ENCODE measurements at regions not wholly inside any gene's neighbourhood (a gene's known extent, or its start where the extent isn't known, plus 50 kb on each side); places are given as distances from the start of the nearest gene placed in this dataset.
"Not testable (repeated sequence)": the region's sequence is repeated elsewhere in the genome, so short reads cannot be mapped to it uniquely, and the experiment has no call there.

DNA sequence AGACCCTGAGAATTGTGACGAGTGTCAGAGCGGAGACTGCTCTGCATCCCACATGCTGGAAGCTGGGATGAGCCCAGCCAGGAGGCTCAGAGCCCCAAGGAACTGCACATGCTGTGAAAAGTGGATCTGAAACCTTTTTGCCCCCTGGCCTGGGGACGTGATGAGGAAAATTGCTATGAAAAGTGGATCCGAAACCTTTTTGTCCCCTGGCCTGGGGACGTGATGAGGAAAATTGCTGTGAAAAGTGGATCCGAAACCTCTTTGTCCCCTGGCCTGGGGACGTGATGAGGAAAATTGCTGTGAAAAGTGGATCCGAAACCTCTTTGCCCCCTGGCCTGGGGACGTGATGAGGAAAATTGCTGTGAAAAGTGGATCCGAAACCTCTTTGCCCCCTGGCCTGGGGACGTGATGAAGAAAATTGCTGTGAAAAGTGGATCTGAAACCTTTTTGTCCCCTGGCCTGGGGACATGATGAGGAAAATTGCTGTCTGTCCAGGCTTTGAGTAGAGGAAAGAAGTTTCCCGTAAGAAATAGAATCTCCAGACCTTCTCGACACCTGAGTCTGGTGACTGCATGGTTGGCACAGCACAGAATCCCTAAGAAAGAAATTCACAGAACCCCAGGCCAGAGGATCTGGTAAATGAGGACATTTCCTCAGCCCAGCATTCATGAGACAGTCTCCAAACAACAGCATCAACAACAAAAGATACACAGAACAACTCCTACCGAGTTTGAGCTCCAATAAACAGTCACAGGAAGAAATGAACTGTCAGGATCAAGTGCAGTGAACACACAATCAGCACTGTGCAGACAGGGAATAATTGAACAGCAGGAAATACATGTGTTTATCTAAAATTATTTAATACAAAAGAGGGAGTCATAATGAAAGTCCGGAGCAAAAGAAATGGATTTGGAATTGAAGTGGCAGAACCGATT is 188.8 kb downstream of the LAT start:
- not testable (repeated sequence) for DNase-seq (ENCODE audit: low read depth in 3 of 3, low spot score in 2 of 3)

DNA sequence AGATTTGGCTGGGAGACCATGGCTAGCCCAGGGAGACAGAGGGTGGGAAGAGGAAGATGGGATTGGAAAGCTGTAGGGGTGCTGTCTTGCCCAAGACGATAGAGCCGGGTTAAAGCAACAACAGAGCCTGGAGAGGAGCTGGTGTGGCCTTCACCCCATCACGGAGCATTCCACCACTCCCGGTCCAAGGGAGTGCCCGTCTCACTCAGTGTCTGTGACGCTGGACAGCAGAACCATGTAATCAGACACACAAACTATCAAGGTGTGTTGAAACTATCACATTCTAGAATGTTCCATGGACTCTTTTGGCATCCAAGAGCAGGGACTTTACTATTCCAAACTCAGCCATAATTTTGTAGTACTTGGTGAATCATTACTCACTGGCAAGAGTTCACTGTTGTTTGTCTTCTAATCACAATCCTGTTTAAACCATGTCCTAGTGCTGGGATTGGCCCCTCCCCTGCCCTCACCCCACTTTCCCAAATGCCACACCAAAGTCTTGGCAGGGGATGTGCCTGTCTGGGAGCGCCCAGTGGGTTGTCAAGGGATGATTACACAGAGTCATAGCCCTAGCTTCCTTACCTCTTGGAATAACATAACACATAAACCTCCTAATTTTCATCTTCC is 187.4 kb downstream of the LAT start:
- not testable (repeated sequence) for DNase-seq (ENCODE audit: low read depth in 3 of 3, low spot score in 2 of 3)

DNA sequence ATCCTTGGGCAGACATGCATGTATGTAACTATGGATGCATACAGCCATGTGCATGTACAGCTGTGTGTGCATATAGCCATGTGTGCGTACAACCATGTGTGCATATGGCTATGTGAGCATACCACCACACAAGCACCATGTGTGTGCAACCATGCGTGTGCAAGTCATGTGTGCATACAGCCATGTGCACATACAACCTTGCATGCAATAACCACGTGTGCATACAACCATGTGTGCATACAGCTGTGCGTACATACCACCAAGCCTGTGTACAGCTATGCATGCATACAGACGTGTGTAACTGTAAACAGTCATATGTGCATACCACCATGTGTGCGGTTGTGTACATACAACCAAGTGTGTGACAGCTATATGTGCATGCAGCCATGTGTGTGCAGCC is 186.4 kb downstream of the LAT start:
- DNase-seq (ENCODE audit: low read depth in 3 of 3, low spot score in 2 of 3): not testable (repeated sequence)

DNA sequence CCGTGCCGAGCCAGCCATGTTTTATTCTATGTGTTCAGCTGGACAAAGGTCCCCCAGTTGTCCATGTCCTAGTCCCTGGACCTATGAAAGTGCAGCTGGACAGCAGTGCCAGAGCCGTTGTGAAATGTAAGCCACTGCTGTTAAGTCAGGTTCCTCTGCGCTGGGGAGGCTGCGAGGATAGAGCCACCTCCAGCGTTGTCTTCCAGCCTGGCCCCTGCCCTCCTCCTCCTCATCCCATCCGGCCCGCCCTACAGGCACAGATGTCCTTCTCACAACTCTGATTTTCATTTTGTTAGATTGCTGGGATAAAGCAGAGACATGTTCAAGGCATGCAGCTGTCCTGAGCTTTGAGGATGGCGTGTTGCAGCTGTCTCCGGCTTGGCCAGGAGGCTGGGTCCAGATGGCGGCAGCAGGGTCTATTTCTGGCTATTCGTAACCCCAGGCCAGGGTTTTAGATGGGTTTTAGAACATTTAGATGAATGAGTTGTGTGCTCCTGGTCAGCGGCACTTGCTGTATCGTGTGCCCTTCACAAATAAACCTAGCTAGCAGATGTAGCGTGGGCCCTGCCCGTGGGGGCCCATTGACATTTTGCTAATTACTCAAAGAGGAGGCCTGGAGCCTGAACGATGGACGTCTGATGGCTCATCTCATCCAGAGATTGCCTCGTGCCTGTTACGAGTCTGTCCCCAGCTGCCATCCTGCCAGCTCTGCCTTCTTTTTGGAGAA is 185.7 kb downstream of the LAT start:
- not testable (repeated sequence) for DNase-seq (ENCODE audit: low read depth in 3 of 3, low spot score in 2 of 3)

DNA sequence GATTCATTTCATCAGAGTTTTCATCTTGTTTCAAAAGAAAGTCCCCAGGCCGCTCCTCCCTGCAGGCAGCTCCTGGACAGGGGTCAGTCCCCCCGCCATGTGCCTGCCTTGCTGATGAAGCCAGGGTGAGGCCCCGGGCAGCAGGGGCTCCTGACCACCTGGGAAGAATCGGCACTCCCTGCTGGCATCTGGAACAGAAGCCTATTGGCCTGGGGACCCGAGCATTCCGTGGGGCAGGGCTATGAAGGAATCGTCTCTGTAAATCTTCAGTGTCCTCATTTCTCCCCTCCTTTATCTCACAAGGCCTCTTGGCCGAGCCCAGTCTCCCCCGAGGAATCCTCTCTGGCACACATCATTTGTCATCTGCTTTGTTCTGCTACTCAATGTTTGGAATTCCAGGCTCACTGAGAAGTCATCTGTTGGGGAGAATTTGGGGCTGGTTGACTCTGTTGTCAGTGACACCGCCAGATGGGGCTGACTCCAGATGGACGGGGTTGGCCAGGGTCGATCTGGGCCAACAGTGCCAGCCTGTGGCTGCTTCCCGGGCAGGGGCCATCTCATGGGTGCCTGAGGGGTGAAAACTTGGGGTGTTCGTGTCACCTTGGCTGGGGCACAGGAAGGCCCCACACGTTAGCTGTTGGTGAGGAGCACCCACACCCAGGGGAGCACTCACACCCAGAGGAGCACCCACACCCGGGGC is 184.6 kb downstream of the LAT start:
- DNase-seq (ENCODE audit: low read depth in 3 of 3, low spot score in 2 of 3): not testable (repeated sequence)

DNA sequence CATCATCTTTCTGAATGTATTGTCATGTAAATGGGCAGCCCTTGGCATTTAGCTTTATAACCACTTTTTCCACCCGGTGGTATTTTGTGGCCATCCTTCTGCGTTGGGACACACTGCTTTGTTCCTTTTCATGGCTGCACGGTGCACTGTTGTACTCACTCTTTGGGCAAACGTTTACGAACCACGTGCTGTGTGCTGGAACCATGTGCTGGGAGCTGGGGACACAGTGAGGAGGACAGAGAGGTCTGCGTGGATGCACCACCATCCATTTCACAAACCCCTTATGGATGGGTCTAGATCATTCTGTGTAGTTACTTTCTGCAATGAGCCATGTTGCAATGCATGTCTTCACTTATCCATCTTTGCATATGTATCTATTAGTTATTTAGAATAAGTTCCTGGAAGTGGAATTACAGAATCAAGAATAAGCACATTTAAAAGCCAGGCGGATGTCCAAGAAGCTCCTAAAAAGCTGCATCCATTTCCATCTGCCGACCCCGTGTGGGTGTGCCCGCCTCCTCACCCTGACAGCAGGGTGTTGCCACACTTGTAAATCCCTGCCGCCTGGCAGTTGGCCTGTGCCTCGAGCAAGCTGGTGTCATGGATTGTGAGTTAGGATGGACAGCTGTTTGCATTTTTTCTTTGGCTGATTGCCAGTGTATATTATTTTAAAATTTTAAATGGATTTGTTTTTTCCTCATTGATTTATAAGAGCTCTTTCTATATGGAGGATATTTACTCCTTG is 183.8 kb downstream of the LAT start:
- not testable (repeated sequence) for DNase-seq (ENCODE audit: low read depth in 3 of 3, low spot score in 2 of 3)

DNA sequence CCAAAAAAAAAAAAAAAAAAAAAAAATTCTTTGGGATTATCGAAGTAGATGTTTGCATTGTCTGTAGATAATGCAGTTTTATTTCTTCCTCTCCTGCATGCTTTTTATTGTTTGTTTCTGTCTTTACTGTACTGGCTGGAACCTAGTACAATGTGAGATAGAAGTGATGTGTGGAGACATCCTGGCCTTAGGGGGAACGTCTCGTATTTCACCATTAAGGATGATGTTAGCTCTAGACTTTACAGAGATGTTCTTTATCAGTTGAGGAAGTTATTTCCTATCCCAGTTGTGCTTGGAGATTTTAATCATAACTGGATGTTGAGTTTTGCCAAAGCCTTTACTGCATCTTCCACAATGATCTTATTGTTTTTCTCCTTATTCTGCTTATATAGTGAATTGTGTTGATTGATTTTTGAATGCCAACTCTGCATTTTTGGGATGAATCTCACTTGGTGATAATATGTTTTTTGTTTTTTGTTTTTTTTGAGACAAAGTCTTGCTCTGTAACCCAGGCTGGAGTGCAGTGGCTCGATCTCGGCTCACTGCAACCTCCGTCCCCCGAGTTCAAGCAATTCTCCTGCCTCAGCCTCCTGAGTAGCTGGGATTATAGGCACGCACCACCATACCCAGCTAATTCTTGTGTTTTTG is 179.7 kb downstream of the LAT start:
- not testable (repeated sequence) for DNase-seq (ENCODE audit: low read depth in 3 of 3, low spot score in 2 of 3)

DNA sequence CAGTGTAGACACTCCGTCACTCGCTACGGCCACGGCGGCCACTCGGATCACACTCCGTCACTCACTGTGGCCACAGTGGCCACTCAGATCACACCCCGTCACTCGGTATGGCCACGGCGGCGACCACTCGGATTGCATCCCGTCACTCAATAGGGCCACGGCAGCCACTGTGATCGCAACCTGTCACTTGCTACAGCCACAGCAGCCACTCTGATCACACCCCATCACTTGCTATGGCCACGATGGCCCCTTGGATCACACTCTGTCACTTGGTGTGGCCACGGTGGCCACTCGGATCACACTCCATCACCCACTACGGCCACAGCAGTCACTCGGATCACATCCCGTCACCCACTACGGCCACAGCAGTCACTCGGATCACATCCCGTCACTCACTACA is 175.3 kb downstream of the LAT start:
- not testable (repeated sequence) for DNase-seq (ENCODE audit: low read depth in 3 of 3, low spot score in 2 of 3)

DNA sequence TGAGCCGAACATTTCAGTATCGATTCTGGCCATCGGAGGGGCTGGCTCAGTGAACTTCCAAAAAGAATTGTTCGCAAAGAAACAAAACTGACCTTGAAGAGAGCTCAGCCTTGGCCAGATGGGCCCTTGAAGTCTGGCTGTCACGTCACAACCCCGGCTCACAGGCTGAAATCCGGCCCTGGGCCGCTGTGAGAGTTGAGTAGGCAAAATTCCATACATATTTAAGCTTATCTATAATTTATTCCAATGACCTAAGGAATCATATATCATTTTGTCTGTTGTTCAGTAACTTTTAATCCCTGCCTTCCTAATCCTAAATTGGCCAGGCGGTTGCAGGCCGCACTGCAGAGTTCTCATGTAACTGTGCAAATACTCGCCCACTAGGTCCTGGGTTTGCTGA is 174.8 kb downstream of the LAT start:
- DNase-seq (ENCODE audit: low read depth in 3 of 3, low spot score in 2 of 3): not testable (repeated sequence)

DNA sequence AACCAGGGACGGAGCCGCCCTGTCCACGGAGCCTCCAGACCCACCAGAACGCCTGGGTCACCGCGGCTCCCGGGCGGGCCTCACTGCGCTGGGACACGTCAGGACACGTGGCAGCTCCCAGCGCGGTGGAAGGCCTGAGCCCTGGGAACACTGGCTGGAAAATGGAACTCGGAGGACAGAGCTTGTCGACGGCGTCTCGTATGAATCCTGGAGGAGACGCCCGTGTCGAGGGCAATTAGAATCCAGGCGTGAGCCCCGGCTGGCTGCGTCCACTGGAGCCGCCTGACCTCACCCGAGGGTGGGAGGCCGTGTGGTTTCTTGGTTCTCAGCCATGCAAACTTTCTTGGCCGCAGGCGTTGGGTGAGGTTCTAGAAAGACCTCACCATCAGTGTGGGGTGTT is 173.9 kb downstream of the LAT start:
- no peak for DNase-seq (ENCODE audit: low read depth in 3 of 3, low spot score in 2 of 3)

DNA sequence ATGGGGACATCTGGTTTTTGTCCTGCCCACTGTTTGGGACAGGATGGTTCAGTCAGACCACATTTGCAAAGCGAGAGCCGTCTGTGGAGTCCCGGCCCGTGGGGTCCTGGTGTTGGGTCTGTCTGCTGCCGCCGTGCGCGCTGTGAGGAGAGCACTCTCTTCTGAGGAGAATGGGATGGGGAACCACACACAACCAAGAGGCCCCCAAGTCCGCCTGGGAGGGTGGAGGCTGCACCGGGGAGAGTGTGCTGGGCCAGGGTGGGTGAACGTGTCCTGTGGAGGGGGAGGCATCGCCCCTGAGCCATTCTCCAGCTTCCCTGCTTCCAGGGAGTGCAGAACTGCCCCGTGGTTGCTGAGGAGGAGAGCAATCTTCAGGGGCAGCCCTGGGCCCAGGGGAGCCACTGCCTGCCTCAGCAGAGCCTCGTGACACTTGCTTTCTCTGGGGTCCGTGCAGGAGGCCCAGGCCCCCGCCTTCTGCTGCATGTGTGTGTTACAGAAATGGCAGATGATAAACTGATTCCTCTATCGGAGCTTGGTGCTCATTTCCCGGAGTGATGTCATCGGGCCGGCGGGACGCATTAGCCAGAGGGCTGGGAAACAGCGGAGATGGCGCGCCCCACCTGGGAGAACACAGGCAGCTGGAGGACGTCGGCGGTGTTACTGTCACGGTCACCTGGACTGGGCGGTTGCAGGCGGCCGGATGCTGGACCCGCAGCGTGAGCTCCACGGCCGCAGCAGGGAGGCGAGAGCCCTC is 173.4 kb downstream of the LAT start:
- DNase-seq (ENCODE audit: low read depth in 3 of 3, low spot score in 2 of 3): not testable (repeated sequence)

DNA sequence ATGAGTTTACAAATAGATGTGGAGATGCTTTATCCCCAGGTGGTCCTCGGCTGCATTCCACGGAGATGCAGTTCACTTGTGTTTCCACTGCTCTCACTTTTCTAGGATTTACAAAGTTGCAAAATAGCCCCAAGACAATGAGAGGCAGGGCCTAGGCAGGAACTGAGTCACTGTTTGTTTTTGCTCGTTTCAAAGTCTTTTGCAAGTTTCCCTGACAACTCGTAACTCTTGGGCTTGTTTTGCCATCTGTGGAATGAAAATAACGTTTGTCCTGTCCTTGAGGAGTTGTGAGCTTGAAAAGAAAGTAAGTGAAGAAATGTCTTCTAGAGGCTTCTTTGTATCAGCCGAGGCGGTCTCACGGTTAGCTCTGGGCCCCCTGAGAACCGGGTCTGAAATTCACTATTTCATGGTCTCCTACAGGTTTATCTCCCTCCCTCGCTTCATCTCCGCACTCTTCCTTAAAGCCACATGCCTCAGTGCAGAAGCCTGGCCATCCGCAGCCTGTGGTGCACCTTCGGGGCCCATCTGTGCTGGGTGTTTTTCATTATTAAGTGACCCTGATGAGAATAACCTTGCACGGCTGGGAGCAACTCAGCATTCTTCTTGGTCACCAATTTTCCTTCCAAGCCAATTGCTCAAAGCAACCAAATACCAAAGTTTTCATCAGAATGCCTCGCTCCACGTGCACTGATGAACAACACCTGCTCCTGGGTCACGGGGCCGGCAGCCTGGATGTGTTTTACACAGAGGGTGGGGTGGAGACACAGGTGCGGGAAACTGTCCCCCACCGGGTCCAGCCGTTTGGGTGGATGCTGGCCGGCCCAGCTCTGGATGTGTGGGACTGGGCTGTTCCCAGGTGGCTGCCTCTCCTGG is 172.4 kb downstream of the LAT start:
- DNase-seq (ENCODE audit: low read depth in 3 of 3, low spot score in 2 of 3): not testable (repeated sequence)

DNA sequence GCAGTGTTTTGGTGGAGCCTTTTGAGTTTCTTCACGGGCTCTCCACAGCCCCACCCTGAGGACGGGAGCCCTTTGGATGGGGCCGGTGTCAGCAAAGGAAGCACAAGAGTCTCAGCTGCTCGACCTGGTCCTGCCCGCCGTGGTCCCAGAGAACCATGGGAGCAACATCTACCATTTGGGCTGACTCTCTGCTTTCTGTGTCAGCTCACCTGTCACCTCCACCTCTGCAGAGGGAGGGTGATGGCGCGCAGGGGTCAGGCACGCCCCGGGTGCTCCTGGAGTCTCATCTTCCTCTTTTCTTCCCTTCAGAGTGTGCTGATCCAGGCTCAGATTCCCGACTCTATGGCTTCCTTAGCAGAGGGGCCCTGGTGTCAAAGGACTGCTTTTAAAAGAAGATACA is 171.7 kb downstream of the LAT start:
- no peak for DNase-seq (ENCODE audit: low read depth in 3 of 3, low spot score in 2 of 3)

DNA sequence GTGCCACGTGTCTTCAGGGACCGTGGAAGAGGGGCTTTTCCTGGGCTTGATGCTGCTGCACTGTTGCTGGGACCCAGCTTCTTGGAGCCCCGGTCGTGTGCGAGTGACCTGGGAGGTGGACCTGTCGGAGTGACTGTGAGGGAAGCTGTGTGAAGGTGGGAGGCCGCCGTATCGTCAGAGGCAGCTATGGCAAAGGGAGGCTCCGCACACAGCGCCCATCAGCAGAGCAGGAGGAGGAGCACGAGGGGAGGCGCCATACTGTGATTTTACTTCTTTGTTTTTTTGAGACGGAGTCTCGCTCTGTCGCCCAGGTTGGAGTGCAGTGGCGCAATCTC is 171.0 kb downstream of the LAT start:
- not testable (repeated sequence) for DNase-seq (ENCODE audit: low read depth in 3 of 3, low spot score in 2 of 3)

DNA sequence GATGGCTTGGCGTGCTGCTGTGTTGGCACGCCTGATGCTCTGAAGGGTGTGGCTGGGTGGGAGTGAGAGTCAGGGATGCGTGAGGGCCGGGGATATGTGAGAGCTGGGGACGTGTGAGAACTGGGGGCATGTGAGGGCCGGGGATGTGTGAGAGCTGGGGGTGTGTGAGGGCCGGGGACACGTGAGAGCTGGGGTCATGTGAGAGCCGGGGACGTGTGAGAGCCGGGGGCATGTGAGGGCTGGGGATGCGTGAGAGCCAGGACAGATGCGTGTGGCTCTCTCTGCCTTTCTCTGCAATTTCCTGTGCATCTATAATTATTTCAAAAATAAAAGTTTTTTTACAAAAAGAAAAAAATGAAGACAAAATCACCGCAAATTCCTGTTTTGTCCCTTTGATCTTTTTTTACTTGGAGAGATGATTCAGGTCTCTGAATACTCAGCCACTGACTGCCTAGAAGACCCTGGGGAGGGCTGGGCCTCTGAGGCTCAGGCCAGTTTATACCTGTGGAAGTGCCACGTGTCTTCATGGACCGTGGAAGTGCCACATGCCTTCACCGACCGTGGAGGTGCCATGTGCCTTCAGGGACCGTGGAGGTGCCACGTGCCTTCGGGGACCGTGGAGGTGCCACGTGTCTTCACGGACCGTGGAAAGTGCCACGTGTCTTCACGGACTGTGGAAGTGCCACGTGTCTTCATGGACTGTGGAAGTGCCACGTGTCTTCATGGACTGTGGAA is 170.4 kb downstream of the LAT start:
- not testable (repeated sequence) for DNase-seq (ENCODE audit: low read depth in 3 of 3, low spot score in 2 of 3)

DNA sequence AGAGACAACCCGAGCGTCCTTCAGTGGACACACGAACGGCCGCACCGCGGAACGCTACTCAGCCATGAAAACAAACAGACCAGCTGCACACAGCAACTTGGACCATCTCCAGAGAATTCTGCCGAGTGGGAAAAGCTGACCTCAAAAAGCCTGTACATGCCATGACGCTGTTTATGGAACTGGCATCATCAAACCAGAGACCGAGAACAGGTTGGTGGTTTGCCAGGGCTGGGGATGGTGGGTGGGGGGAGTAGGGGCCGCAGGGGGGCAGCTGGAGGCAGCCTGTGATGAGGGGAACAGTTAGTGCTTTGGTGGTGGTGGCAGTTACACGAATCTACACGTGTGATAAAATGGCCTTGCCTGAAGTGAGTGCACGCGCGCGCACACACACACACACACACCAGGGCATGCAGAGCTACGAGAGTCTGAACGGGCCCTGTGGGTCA is 169.8 kb downstream of the LAT start:
- DNase-seq (ENCODE audit: low read depth in 3 of 3, low spot score in 2 of 3): no peak

DNA sequence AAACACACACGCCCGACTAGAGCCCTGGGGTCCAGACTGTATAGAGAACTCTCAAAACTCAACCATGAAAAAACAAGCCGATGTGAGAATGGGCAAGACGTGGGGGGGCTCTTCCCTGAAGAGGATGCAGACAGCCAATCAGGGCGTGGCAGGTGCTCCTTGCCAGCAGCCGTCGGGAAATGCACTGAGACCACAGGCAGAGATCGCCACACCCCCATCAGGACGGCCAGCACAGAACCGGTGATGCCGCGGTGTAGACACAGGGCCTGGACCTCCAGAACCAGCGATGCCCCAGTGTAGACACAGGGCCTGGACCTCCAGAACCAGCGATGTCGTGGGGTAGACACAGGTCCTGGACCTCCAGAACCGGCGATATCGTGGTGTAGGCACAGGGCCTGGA is 169.2 kb downstream of the LAT start:
- no peak for DNase-seq (ENCODE audit: low read depth in 3 of 3, low spot score in 2 of 3)
